Effector CD4-positive, alpha-beta T cell (primary cell): ENCODE measurements at regions not wholly inside any gene's neighbourhood (a gene's known extent, or its start where the extent isn't known, plus 50 kb on each side); places are given as distances from the start of the nearest gene placed in this dataset.

ENCODE experiments used
- DNase-seq: peaks from one replicate; pipeline ENCODE4 v3.0.0-alpha.2; 2020

DNA sequence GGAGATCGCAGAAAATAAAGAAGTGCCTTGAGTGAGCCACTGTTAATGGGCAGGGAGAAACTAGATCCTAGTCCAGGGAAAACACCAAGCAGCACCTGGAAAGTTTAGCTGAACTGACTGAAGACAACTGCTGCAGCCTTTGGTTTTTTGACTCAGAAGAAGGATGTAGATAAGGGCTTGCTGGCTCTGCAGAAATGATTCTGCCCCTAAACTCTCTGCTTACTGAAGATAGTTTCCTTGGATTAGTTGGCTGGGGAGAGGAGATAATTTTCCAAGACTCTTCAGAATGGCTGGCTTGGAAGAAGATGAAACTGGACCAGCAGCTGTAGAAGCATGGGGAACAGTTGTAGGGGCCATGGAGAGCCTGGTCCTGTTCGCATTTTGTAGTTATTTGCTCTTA is 471.8 kb downstream of the KDM4C start:
- DNase-seq: no peak

- DNase-seq: no peak
These were observed 471.0 kb downstream of the KDM4C start for GRCh38 chr9:7228726-7229125.

DNA sequence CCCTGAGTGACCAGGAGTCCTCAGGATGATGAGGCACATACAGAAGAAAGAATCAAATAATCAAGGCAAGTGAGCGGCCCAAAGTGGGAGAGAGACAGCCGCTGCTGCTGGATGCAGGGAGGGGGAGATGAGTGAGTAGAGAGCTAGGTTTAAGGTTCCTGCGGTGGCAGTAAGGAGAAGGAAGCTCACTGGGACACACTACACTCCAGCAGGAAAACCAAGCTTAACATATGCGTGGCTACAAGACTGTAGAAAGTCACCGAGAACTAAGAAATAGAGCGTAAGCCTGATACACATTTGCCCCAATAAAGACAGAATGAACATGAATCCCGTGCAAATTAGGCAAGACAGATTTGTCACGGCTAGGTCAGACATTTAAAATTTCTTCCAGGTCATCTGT is 470.2 kb downstream of the KDM4C start:
- no peak for DNase-seq

DNA sequence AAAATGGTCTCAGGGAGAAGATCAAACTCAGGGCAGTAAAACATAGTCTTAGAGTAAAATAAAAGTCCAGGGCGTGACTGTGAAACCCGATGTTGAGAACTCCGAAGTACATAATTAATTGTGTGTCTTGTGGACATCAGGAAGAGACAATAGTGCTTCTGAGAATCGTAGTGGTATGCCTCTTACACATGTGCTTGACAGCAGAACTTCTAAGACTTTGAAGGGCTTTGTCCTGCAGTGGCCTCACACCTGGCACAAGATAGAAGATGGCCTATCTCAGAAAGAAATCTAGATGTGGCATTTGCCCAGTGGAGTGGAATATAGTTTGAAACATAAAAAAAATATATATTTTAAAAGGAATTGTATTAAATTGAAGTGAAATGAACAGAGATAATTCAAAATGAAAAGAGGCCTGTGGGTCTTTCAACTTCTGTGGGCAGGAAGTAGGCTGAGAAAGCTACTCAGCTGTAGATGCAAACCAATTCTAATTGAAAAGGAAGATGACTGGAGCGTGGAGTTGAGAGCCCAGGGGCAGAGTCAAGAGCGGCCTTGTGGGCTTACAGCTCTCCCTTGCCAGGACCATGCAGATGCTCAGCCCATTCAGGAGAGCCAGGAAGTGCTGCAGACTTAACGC is 468.4 kb downstream of the KDM4C start:
- DNase-seq: no peak
